Stomach (tissue), 4 donors: ENCODE measurements at regions not wholly inside any gene's neighbourhood (a gene's known extent, or its start where the extent isn't known, plus 50 kb on each side); places are given as distances from the start of the nearest gene placed in this dataset.

ENCODE experiments used
- POLR2A ChIP-seq, 4 donors: fragments of 450-650 bp; IDR thresholded peaks; one replicate each; pipeline ENCODE4 v1.6.1; 2016; ENCODE audit warnings: antibody characterized with exemption in 4 of 4, control low read depth in 2 of 4, mild to moderate bottlenecking in 1 of 4, moderate library complexity in 1 of 4
- POLR2AphosphoS5 ChIP-seq, 3 donors: sonication (generic); formaldehyde crosslinking; IDR thresholded peaks; one replicate each; pipeline ENCODE4 v1.6.1; 2016; ENCODE audit warnings: antibody characterized with exemption in 3 of 3
- TF ChIP-seq, protein P1 (sequence below), 7 experiments: fragments of 450-650 bp in 4 of 7; fragments of 200-600 bp in 3 of 7; sonication (generic) in 3 of 7; IDR thresholded peaks; one replicate each; pipeline ENCODE4 v1.5.1; 2016 to 2019; ENCODE audit warnings: antibody characterized with exemption in 7 of 7, control low read depth in 2 of 7, mild to moderate bottlenecking in 1 of 7

DNA sequence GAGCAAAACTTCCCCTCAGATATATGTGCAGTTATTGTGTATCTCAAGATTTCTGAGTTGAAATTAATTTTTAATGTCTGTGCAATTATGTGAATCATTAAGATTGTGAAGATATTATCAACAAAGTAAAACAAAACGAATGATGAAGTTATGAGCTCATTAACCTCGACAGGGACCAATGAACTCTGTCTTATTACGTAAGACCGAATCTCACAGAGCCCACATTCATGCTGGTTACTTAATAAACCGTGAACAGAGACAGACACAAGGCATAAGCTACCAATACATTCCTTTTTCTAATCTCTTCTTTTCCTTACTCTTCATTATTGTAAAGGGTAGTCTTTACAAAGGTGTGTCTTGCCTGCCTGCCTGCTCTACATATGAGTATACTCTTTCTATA lies 568.7 kb downstream of the RPS29 start:
- TF ChIP-seq, protein P1, sequence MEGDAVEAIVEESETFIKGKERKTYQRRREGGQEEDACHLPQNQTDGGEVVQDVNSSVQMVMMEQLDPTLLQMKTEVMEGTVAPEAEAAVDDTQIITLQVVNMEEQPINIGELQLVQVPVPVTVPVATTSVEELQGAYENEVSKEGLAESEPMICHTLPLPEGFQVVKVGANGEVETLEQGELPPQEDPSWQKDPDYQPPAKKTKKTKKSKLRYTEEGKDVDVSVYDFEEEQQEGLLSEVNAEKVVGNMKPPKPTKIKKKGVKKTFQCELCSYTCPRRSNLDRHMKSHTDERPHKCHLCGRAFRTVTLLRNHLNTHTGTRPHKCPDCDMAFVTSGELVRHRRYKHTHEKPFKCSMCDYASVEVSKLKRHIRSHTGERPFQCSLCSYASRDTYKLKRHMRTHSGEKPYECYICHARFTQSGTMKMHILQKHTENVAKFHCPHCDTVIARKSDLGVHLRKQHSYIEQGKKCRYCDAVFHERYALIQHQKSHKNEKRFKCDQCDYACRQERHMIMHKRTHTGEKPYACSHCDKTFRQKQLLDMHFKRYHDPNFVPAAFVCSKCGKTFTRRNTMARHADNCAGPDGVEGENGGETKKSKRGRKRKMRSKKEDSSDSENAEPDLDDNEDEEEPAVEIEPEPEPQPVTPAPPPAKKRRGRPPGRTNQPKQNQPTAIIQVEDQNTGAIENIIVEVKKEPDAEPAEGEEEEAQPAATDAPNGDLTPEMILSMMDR (IDR thresholded peaks at IDR 0.05) = no peak
- TF ChIP-seq POLR2A (IDR thresholded peaks at IDR 0.05) (no peak), POLR2AphosphoS5 (IDR thresholded peaks at IDR 0.05) (no peak)
